GM23338 (cell line): ENCODE measurements at regions not wholly inside any gene's neighbourhood (a gene's known extent, or its start where the extent isn't known, plus 50 kb on each side); places are given as distances from the start of the nearest gene placed in this dataset.

Experiments used
- ATAC-seq: fragments of 200-7000 bp; cut with Tn5 transposase; 3 replicates; pipeline ENCODE4 v1.9.1; 2020
- DNase-seq: peaks from one replicate; pipeline ENCODE4 v3.0.0-alpha.2; 2015; ENCODE audit warnings: low spot score
- H2AFZ ChIP-seq: fragments of 200-600 bp; sonication (generic); 2 replicates; pipeline ENCODE4 v1.8.0; 2016; ENCODE audit warnings: antibody characterized with exemption, mild to moderate bottlenecking, moderate library complexity
- H3F3A ChIP-seq: fragments of 200-600 bp; sonication (generic); replicated peaks from 2 replicates; pipeline ENCODE4 v1.8.0; 2017; ENCODE audit warnings: antibody characterized with exemption, mixed run types, low read depth
- H3K27ac ChIP-seq: fragments of 200-600 bp; sonication (generic); 2 replicates; pipeline ENCODE4 v1.6.1; 2016; ENCODE audit warnings: low read depth
- H3K27me3 ChIP-seq: fragments of 200-600 bp; sonication (generic); 2 replicates; pipeline ENCODE4 v1.8.0; 2016; ENCODE audit warnings: mild to moderate bottlenecking, mixed run types, moderate library complexity; ENCODE audit not compliant: insufficient read depth
- H3K36me3 ChIP-seq: fragments of 200-600 bp; sonication (generic); 2 replicates; pipeline ENCODE4 v1.8.0; 2016; ENCODE audit warnings: mild to moderate bottlenecking; ENCODE audit not compliant: insufficient read depth
- H3K4me1 ChIP-seq: fragments of 200-600 bp; sonication (generic); 2 replicates; pipeline ENCODE4 v1.8.0; 2016; ENCODE audit warnings: mild to moderate bottlenecking, moderate library complexity; ENCODE audit not compliant: insufficient read depth
- H3K4me2 ChIP-seq: fragments of 200-600 bp; sonication (generic); 2 replicates; pipeline ENCODE4 v1.7.1; 2017; ENCODE audit warnings: mixed run types
- H3K4me3 ChIP-seq: fragments of 200-600 bp; sonication (generic); 2 replicates; pipeline ENCODE4 v1.6.1; 2016; ENCODE audit warnings: mixed run types
- H3K79me2 ChIP-seq: fragments of 200-600 bp; sonication (generic); replicated peaks from 2 replicates; pipeline ENCODE4 v1.8.0; 2017; ENCODE audit warnings: mild to moderate bottlenecking; ENCODE audit not compliant: insufficient read depth
- H3K9me2 ChIP-seq: fragments of 200-600 bp; sonication (generic); 2 replicates; pipeline ENCODE4 v1.8.0; 2017; ENCODE audit not compliant: insufficient read depth
- H4K20me1 ChIP-seq: fragments of 200-600 bp; sonication (generic); replicated peaks from 2 replicates; pipeline ENCODE4 v1.8.0; 2017; ENCODE audit warnings: mild to moderate bottlenecking; ENCODE audit not compliant: insufficient read depth
- H3K27ac Mint-ChIP-seq: 2 replicates; pipeline ENCODE4 v1.8.0; 2020; ENCODE audit warnings: inconsistent platforms, mild to moderate bottlenecking, moderate library complexity, mixed read lengths
- H3K27me3 Mint-ChIP-seq: 3 replicates; pipeline ENCODE4 v1.8.0; 2022; ENCODE audit warnings: low read depth, mild to moderate bottlenecking, moderate library complexity, mixed read lengths, inconsistent platforms; ENCODE audit not compliant: insufficient read depth, poor library complexity
- H3K36me3 Mint-ChIP-seq: 3 replicates; pipeline ENCODE4 v1.8.0; 2021; ENCODE audit warnings: low read depth, mild to moderate bottlenecking, inconsistent platforms, moderate library complexity, mixed read lengths
- H3K4me1 Mint-ChIP-seq: 3 replicates; pipeline ENCODE4 v1.8.0; 2020; ENCODE audit warnings: mild to moderate bottlenecking, inconsistent platforms, mixed read lengths
- H3K4me3 Mint-ChIP-seq: 3 replicates; pipeline ENCODE4 v1.8.0; 2021; ENCODE audit warnings: moderate library complexity, mild to moderate bottlenecking, inconsistent platforms, mixed read lengths
- H3K9me3 Mint-ChIP-seq: 3 replicates; pipeline ENCODE4 v1.8.0; 2020; ENCODE audit warnings: moderate library complexity, mild to moderate bottlenecking, inconsistent platforms, mixed read lengths
- CREB1 ChIP-seq: fragments of 250-450 bp; sonication (Bioruptor Pico); IDR thresholded peaks from 2 replicates; pipeline ENCODE4 v1.5.0; 2020; ENCODE audit warnings: low read depth, mild to moderate bottlenecking, moderate library complexity
- CTCF ChIP-seq, 2 experiments: fragments of 200-600 bp in 1 of 2; sonication (generic) in 1 of 2; conservative IDR thresholded peaks; 2 replicates each; pipeline versions ENCODE4 v1.5.1 to v1.6.1; 2016 to 2017; ENCODE audit warnings: antibody characterized with exemption in 2 of 2, low read depth in 2 of 2, mild to moderate bottlenecking in 2 of 2, moderate library complexity in 1 of 2
- ETS1 ChIP-seq: IDR thresholded peaks from 2 replicates; pipeline ENCODE4 v1.6.1; 2016; ENCODE audit warnings: antibody characterized with exemption
- EZH2 ChIP-seq: fragments of 200-600 bp; sonication (generic); IDR thresholded peaks from one replicate; pipeline ENCODE4 v1.8.0; 2017; ENCODE audit warnings: antibody characterized with exemption, mild to moderate bottlenecking, low read depth; ENCODE audit not compliant: unreplicated experiment
- EZH2phosphoT487 ChIP-seq: fragments of 200-600 bp; sonication (generic); IDR thresholded peaks from one replicate; pipeline ENCODE4 v1.8.1; 2018; ENCODE audit warnings: antibody characterized with exemption; ENCODE audit not compliant: unreplicated experiment
- JUNB ChIP-seq: IDR thresholded peaks from one replicate; pipeline ENCODE4 v1.6.1; 2016; ENCODE audit warnings: antibody characterized with exemption; ENCODE audit not compliant: unreplicated experiment
- NANOG ChIP-seq: IDR thresholded peaks from 2 replicates; pipeline ENCODE4 v1.6.1; 2016; ENCODE audit warnings: antibody characterized with exemption, borderline replicate concordance
- POLR2AphosphoS5 ChIP-seq: IDR thresholded peaks from 2 replicates; pipeline ENCODE4 v1.6.1; 2016; ENCODE audit warnings: antibody characterized with exemption, low read depth
- REST ChIP-seq: IDR thresholded peaks from one replicate; pipeline ENCODE4 v1.6.1; 2018; ENCODE audit warnings: antibody characterized with exemption; ENCODE audit not compliant: unreplicated experiment
- STAT1 ChIP-seq: IDR thresholded peaks from one replicate; pipeline ENCODE4 v1.6.1; 2016; ENCODE audit warnings: antibody characterized with exemption; ENCODE audit not compliant: unreplicated experiment
- ZNF114 ChIP-seq: fragments of 250-450 bp; sonication (Bioruptor Pico); IDR thresholded peaks from 2 replicates; pipeline ENCODE4 v1.5.0; 2020; ENCODE audit warnings: mild to moderate bottlenecking, moderate library complexity
- ZNF331 ChIP-seq: fragments of 250-450 bp; sonication (Bioruptor Pico); IDR thresholded peaks from 2 replicates; pipeline ENCODE4 v1.5.0; 2020; ENCODE audit warnings: low read depth, mild to moderate bottlenecking, moderate library complexity
- ZNF462 ChIP-seq: fragments of 250-450 bp; sonication (Bioruptor Pico); IDR thresholded peaks from 2 replicates; pipeline ENCODE4 v1.5.0; 2020; ENCODE audit warnings: mild to moderate bottlenecking, moderate library complexity

GRCh38 chrX:39851745-39852455 is 245.9 kb downstream of the BCOR start:
- H3K9me3 Mint-ChIP-seq, result no peaks in the 10 kb centered on the region; the same call in 2 of the 3 replicates
- H3K4me3 Mint-ChIP-seq, result no peak overlapping the region
- Histone ChIP-seq H3K4me2 (peak overlapping the region; percentile 48; the same call in 1 of the 2 replicates), H3K36me3 (no peaks in the 10 kb centered on the region), H3K27me3 (no peaks in the 10 kb centered on the region), H2AFZ (no peak overlapping the region), H3K79me2 (no peaks in the 10 kb centered on the region), H3K4me3 (no peak overlapping the region), H3K27ac (no peak overlapping the region), H3F3A (no peaks in the 10 kb centered on the region), H3K9me2 (no peaks in the 10 kb centered on the region), H4K20me1 (no peaks in the 10 kb centered on the region), H3K4me1 (peaks cover 42% of the 10 kb centered on the region)
- no peak for DNase-seq
- no peak for ATAC-seq
- peaks cover 4% of the 10 kb centered on the region; the same call in 2 of the 3 replicates for H3K36me3 Mint-ChIP-seq
- H3K27me3 Mint-ChIP-seq, result peaks cover 8% of the 10 kb centered on the region
- H3K4me1 Mint-ChIP-seq, result peaks cover 56% of the 10 kb centered on the region
- no peak overlapping the region for H3K27ac Mint-ChIP-seq
- TF ChIP-seq EZH2, result no peak
- TF ChIP-seq ETS1, result no peak
- TF ChIP-seq CTCF (conservative IDR thresholded peaks at IDR 0.05; ENCODE audit: low read depth in 2 of 2), result no peak
- no peak for TF ChIP-seq ZNF114
- TF ChIP-seq ZNF331 (CRISPR knock-in tag), result no peak
- TF ChIP-seq REST, result no peak
- no peak for TF ChIP-seq CREB1 (CRISPR knock-in tag)
- TF ChIP-seq ZNF462 (CRISPR knock-in tag), result no peak
- TF ChIP-seq JUNB, result no peak
- TF ChIP-seq NANOG, result no peak
- TF ChIP-seq EZH2phosphoT487, result no peak
- no peak for TF ChIP-seq STAT1
- no peak for TF ChIP-seq POLR2AphosphoS5
